Naive thymus-derived CD8-positive, alpha-beta T cell (primary cell): ENCODE measurements at regions not wholly inside any gene's neighbourhood (a gene's known extent, or its start where the extent isn't known, plus 50 kb on each side); places are given as distances from the start of the nearest gene placed in this dataset.
"Not testable (repeated sequence)": the region's sequence is repeated elsewhere in the genome, so short reads cannot be mapped to it uniquely, and the experiment has no call there.

ENCODE experiments used
- ATAC-seq, 2 donors: fragments of 150-1000 bp; cut with Tn5 transposase in 1 of 2; sonication (Bioruptor Pico), chemical (Tn5 transposase) in 1 of 2; 1 replicate in 1 of 2; 2 replicates in 1 of 2; pipeline ENCODE4 v1.10.0; 2021; ENCODE audit warnings: mild to moderate bottlenecking in 2 of 2, moderate library complexity in 2 of 2
- POLR2A ChIA-PET: fragments of 350-600 bp; sonication (Branson Sonifier 250); formaldehyde crosslinking; loops from one replicate; lab custom pipeline; 2021; ENCODE audit warnings: antibody characterized with exemption; lab: Charles Lee
- DNase-seq, 10 donors: peaks; one replicate each; pipeline versions ENCODE4 v3.0.0 to v3.0.0-alpha.2; 2020 to 2022
- H3K27ac Mint-ChIP-seq, 10 donors: one replicate each; pipeline ENCODE4 v1.8.0; 2020 to 2022; ENCODE audit warnings: mild to moderate bottlenecking in 10 of 10, mixed read lengths in 10 of 10, moderate library complexity in 4 of 10, inconsistent platforms in 1 of 10
- H3K27me3 Mint-ChIP-seq, 5 donors: one replicate each; pipeline ENCODE4 v1.8.0; 2021 to 2022; ENCODE audit warnings: mixed read lengths in 5 of 5
- H3K36me3 Mint-ChIP-seq, 3 donors: one replicate each; pipeline ENCODE4 v1.8.0; 2020 to 2022; ENCODE audit warnings: mixed read lengths in 3 of 3, mild to moderate bottlenecking in 2 of 3, inconsistent platforms in 1 of 3
- H3K4me1 Mint-ChIP-seq, 4 donors: one replicate each; pipeline ENCODE4 v1.8.0; 2021 to 2022; ENCODE audit warnings: mixed read lengths in 4 of 4
- H3K4me3 Mint-ChIP-seq, 10 donors: one replicate each; pipeline ENCODE4 v1.8.0; 2020 to 2022; ENCODE audit warnings: mild to moderate bottlenecking in 10 of 10, mixed read lengths in 10 of 10, moderate library complexity in 6 of 10, inconsistent platforms in 1 of 10
- H3K9me3 Mint-ChIP-seq, 9 donors: one replicate each; pipeline ENCODE4 v1.8.0; 2020 to 2022; ENCODE audit warnings: mixed read lengths in 9 of 9, mild to moderate bottlenecking in 3 of 9, inconsistent platforms in 1 of 9, moderate library complexity in 1 of 9

GRCh38 chr6:165146456-165146855, 162.9 kb downstream of the C6orf118 start:
- POLR2A ChIA-PET, result no interaction called here
- DNase-seq (no peak), ATAC-seq (no peak)
- Mint-ChIP-seq H3K4me3 (no peak overlapping the region), H3K27ac (no peak overlapping the region), H3K27me3 (no peaks in the 10 kb centered on the region), H3K36me3 (no peaks in the 10 kb centered on the region), H3K9me3 (peaks cover 2 to 22% (median 9%) of the 10 kb centered on the region in 9 donors), H3K4me1 (no peaks in the 10 kb centered on the region)

DNA sequence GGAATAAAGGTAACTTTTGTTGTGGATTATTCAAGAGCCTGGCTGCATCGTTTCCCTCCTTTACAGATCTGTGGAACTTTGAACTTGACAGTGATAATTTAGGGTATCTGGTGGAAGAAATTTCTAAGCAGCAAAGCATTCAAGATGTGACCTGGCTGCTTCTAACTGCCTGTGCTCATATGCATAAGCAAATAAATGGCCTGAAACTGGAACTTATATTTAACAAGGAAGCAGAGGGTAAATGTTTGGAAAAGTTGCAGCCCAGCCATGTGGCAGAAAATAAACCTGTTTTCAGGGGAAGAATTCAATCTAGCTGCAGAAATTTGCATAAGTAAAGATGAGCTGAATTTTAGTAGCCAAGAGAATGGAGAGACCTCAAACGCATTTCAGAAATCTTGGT, 173.5 kb downstream of the C6orf118 start:
- DNase-seq (no peak), ATAC-seq (no peak)
- H3K4me3 Mint-ChIP-seq, result no peak overlapping the region
- POLR2A ChIA-PET, result no interaction called here
- H3K4me1 Mint-ChIP-seq, result no peaks in the 10 kb centered on the region
- H3K27ac Mint-ChIP-seq, result no peak overlapping the region
- H3K9me3 Mint-ChIP-seq, result peaks cover 6 to 41% (median 17%) of the 10 kb centered on the region in 9 donors
- H3K27me3 Mint-ChIP-seq, result peaks cover 0 to 2% (median 0%) of the 10 kb centered on the region in 5 donors
- peaks cover 0 to 17% (median 0%) of the 10 kb centered on the region in 3 donors for H3K36me3 Mint-ChIP-seq

DNA sequence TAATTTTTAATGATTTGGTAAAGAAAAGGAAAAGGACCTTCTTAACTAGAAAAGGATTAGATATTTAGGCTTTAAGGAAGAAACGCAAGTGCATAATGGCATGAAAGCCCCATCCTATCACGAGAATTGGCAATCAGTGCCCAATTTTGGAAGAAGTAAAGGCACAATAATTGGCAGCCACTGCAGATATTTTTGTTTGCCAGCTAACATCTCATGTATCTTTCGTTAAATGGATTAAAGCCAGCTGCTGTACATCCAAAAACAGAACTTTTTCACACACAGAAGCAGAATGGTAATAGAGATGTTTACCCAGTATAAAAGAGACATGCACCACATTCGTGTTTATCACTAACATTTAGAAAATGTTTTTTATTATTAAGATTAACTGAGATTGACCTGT, 180.3 kb downstream of the C6orf118 start:
- Mint-ChIP-seq H3K4me1 (no peaks in the 10 kb centered on the region), H3K36me3 (no peaks in the 10 kb centered on the region), H3K4me3 (no peak overlapping the region), H3K9me3 (peaks cover 0 to 28% (median 9%) of the 10 kb centered on the region in 9 donors), H3K27ac (no peak overlapping the region), H3K27me3 (peaks cover 0 to 2% (median 0%) of the 10 kb centered on the region in 5 donors)
- DNase-seq (no peak), ATAC-seq (no peak)
- POLR2A ChIA-PET, result no interaction called here

DNA sequence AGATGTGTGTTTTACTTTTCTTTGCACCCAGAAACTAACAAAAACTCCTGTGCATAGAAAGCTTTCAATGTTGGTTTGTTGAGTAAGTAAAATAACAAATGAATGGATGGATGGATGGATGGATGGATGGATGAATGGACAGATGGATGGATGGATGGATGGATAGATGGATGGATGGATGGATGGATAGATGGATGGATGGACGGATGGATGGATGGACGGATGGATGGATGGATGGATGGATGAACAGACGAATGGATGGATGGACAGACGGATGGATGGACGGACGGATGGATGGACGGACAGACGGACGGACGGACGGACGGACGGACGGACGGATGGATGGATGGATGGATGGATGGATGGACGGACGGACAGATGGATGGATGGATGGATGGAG, 181.7 kb downstream of the C6orf118 start:
- H3K4me3 Mint-ChIP-seq, ATAC-seq, H3K27me3 Mint-ChIP-seq, H3K27ac Mint-ChIP-seq, H3K4me1 Mint-ChIP-seq, H3K36me3 Mint-ChIP-seq, POLR2A ChIA-PET, DNase-seq: not testable (repeated sequence)
- peaks cover 0 to 28% (median 7%) of the 10 kb centered on the region in 9 donors for H3K9me3 Mint-ChIP-seq

GRCh38 chr6:165124681-165125080, 184.7 kb downstream of the C6orf118 start:
- ATAC-seq, H3K27me3 Mint-ChIP-seq, H3K36me3 Mint-ChIP-seq, POLR2A ChIA-PET, H3K4me1 Mint-ChIP-seq, H3K27ac Mint-ChIP-seq, DNase-seq, H3K4me3 Mint-ChIP-seq: not testable (repeated sequence)
- peaks cover 0 to 17% (median 9%) of the 10 kb centered on the region in 9 donors for H3K9me3 Mint-ChIP-seq

DNA sequence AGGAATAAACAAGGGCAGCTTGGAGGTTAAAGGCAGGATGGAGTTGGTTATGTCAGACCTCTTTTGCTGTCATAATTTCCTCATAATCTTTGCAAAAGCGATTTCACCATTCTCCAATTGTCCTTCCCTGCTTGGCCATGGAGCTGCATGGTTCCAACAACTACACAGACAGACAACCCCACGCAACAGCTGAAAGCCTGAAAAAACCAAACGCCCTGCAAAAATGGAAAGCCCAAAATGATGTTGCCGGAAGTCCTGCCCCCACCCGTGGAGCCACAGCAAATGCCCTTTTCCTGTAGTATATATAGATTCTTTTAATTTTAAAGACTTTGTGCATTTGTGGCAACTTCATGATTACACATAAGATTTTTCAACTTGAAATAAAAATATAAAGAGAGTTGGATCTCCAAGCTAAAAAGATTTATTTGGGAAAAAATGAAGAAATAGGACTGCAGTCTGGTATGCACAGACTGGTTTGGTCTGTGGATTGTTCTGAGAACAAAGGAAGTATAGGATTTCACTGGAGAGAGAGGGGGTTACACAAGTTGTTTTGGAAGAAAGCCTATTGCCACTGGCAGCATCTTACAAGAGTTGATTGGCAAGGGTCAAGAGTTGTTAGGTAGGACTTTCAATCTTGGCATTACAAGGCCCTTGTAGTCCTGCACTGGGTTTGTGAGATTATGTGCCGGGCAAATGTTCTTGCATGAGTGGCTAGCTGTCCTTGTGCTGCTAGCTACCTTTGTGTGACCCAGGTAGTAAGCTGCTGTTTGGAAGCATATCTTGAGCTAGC, 190.0 kb downstream of the C6orf118 start:
- no peak for DNase-seq
- Mint-ChIP-seq H3K4me1 (no peaks in the 10 kb centered on the region), H3K9me3 (peaks cover 3 to 30% (median 6%) of the 10 kb centered on the region in 9 donors), H3K27me3 (peaks cover 0 to 9% (median 0%) of the 10 kb centered on the region in 5 donors), H3K4me3 (no peak overlapping the region), H3K36me3 (no peaks in the 10 kb centered on the region), H3K27ac (no peak overlapping the region)
- POLR2A ChIA-PET, result no interaction called here
- no peak for ATAC-seq

DNA sequence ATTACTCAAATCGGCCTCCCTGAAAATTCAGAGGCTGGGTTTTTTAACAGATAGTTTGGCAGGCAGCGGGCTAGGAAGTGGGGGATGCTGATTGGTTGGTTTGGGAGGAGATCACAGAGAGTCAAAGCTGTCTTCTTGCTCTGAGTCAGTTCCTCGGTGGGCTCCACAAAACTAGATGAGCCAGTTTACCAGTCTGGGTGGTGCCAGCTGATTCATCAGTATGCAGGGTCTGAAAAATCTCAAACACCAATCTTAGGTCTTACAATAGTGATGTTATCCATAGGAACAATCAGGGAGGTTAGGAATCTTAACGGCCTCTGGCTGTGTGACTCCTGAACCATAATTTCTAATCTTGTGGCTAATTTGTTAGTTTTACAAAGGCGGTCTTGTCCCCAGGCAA, 190.7 kb downstream of the C6orf118 start:
- no peak overlapping the region for H3K4me3 Mint-ChIP-seq
- H3K36me3 Mint-ChIP-seq, result peaks cover 0 to 3% (median 3%) of the 10 kb centered on the region in 3 donors
- no peaks in the 10 kb centered on the region for H3K4me1 Mint-ChIP-seq
- H3K9me3 Mint-ChIP-seq, result peaks cover 6 to 37% (median 12%) of the 10 kb centered on the region in 9 donors
- H3K27ac Mint-ChIP-seq, result no peak overlapping the region
- POLR2A ChIA-PET, result no interaction called here
- DNase-seq (no peak), ATAC-seq (no peak)
- peaks cover 0 to 9% (median 0%) of the 10 kb centered on the region in 5 donors for H3K27me3 Mint-ChIP-seq

- Mint-ChIP-seq H3K9me3 (peaks cover 7 to 43% (median 15%) of the 10 kb centered on the region in 9 donors), H3K4me1 (no peaks in the 10 kb centered on the region), H3K4me3 (no peak overlapping the region), H3K27ac (no peak overlapping the region), H3K36me3 (peaks cover 0 to 4% (median 3%) of the 10 kb centered on the region in 3 donors), H3K27me3 (peaks cover 0 to 9% (median 0%) of the 10 kb centered on the region in 5 donors)
- DNase-seq (no peak), ATAC-seq (no peak)
- POLR2A ChIA-PET, result no interaction called here
Measured at GRCh38 chr6:165117806-165118205, 191.6 kb downstream of the C6orf118 start.

DNA sequence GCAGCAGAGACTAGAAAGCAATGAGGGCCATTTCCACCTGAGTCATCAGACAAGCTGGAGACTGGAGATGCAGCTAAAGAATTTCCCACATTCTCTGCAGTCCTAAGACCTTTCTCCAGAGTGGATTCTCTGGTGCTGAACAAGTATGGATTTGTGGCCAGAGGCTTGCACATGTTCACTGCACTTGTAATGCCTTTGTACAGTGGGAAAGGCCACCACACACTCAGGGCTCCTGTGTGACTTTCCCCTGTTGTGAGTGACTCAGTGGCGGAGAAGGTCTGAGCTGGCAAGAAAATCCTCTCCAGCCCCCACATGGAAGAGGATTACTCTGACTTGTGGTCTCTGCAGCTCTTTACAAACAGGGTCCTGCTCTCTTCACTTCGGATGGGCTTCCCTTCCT, 192.3 kb downstream of the C6orf118 start:
- POLR2A ChIA-PET, result no interaction called here
- Mint-ChIP-seq H3K27ac (peak overlapping the region in 1 of 10 donors; percentile 58), H3K9me3 (peaks cover 6 to 38% (median 15%) of the 10 kb centered on the region in 9 donors), H3K4me1 (no peaks in the 10 kb centered on the region), H3K27me3 (peaks cover 0 to 9% (median 0%) of the 10 kb centered on the region in 5 donors), H3K4me3 (no peak overlapping the region), H3K36me3 (peaks cover 0 to 4% (median 3%) of the 10 kb centered on the region in 3 donors)
- ATAC-seq, result no peak
- DNase-seq, result no peak

DNA sequence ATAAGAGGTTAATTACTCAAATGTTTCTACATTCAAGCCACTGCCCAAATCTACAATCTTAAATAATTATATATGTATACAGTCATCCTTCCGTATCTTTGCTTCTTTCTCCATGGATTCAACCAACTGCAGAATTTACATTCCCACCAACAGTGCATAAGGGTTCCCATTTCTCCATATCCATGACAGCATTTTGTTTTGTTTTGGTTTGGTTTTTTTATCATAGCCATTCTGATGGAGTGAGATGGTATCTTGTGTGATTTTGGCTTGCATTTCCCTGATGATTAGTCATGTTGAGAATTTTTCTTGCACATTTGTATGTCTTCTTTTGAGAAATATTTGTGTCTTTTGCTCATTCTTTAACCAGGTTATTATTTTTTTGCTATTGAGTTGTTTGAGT, 198.5 kb downstream of the C6orf118 start:
- H3K4me3 Mint-ChIP-seq, result no peak overlapping the region
- no peak overlapping the region for H3K27ac Mint-ChIP-seq
- H3K27me3 Mint-ChIP-seq, result peaks cover 0 to 2% (median 0%) of the 10 kb centered on the region in 5 donors
- peaks cover 0 to 4% (median 3%) of the 10 kb centered on the region in 3 donors for H3K36me3 Mint-ChIP-seq
- DNase-seq (no peak), ATAC-seq (no peak)
- peaks cover 5 to 31% (median 24%) of the 10 kb centered on the region in 9 donors for H3K9me3 Mint-ChIP-seq
- POLR2A ChIA-PET, result no interaction called here
- no peaks in the 10 kb centered on the region for H3K4me1 Mint-ChIP-seq

- no peak overlapping the region for H3K27ac Mint-ChIP-seq
Measured at GRCh38 chr6:165109011-165109410, 200.4 kb downstream of the C6orf118 start.

DNA sequence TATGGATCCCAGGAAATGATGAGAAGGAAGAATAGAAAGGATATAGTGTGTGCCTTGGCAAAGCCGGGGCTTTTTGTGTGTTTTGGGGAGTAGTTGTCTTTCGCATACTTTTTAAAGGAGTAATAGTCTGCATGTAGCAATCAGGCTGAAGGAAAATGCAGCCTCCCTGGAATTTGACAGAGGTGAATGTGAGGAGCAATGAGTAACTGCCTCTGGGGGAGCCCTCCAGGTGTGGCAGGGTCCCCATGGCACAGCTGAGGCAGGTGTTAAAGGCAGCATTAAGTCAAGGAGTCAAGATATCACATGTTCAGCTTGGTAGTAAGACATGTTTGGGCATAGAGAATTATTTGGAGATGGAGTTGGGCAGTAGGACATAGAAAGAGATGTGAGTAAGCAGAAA, 203.1 kb downstream of the C6orf118 start:
- H3K4me1 Mint-ChIP-seq, result no peaks in the 10 kb centered on the region

More at GRCh38 chr6:165109011-165109410, 200.4 kb downstream of the C6orf118 start:
- H3K9me3 Mint-ChIP-seq, result peaks cover 2 to 20% (median 8%) of the 10 kb centered on the region in 9 donors
- ATAC-seq (no peak), DNase-seq (no peak)
- H3K27me3 Mint-ChIP-seq, result peaks cover 0 to 2% (median 0%) of the 10 kb centered on the region in 5 donors
- no peaks in the 10 kb centered on the region for H3K4me1 Mint-ChIP-seq
- POLR2A ChIA-PET, result no interaction called here
- H3K36me3 Mint-ChIP-seq, result peaks cover 0 to 4% (median under 1%) of the 10 kb centered on the region in 3 donors
- no peak overlapping the region for H3K4me3 Mint-ChIP-seq

DNA sequence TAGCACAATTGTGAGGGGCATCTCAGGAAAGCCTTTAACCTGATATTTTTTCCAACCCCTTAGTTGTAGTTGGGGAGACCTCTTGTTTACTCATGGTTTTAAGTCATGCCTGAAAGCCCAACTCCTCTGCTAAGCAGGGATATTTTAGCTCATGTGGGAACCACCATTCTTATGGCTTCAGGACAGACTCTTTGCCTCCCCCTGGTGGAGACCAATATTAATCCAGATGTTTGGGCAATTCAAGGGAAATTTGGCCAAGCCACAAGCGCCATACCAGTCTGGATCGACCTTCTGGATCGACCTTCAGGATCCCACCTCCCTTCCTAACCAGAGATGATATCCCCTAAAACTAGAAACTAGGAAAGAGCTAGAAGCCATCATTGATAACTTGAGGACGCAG, 211.2 kb downstream of the C6orf118 start:
- Mint-ChIP-seq H3K27ac (no peak overlapping the region), H3K4me3 (no peak overlapping the region), H3K36me3 (peaks cover 0 to 8% (median 0%) of the 10 kb centered on the region in 3 donors), H3K27me3 (no peaks in the 10 kb centered on the region), H3K9me3 (peaks cover 0 to 66% (median 11%) of the 10 kb centered on the region in 9 donors), H3K4me1 (no peaks in the 10 kb centered on the region)
- DNase-seq (no peak), ATAC-seq (no peak)
- POLR2A ChIA-PET, result no interaction called here

More for the DNA sequence above, 203.1 kb downstream of the C6orf118 start:
- no peak overlapping the region for H3K4me3 Mint-ChIP-seq
- H3K36me3 Mint-ChIP-seq, result peaks cover 0 to 4% (median 0%) of the 10 kb centered on the region in 3 donors
- H3K9me3 Mint-ChIP-seq, result peaks cover 0 to 22% (median 4%) of the 10 kb centered on the region in 9 donors
- peaks cover 0 to 2% (median 0%) of the 10 kb centered on the region in 5 donors for H3K27me3 Mint-ChIP-seq
- POLR2A ChIA-PET, result no interaction called here
- no peak overlapping the region for H3K27ac Mint-ChIP-seq
- ATAC-seq, result no peak
- no peak for DNase-seq
